ENCODE measurements at regions not wholly inside any gene's neighbourhood (a gene's known extent, or its start where the extent isn't known, plus 50 kb on each side); places are given as distances from the start of the nearest gene placed in this dataset.
"Not testable (repeated sequence)": the region's sequence is repeated elsewhere in the genome, so short reads cannot be mapped to it uniquely, and the experiment has no call there.

DNA sequence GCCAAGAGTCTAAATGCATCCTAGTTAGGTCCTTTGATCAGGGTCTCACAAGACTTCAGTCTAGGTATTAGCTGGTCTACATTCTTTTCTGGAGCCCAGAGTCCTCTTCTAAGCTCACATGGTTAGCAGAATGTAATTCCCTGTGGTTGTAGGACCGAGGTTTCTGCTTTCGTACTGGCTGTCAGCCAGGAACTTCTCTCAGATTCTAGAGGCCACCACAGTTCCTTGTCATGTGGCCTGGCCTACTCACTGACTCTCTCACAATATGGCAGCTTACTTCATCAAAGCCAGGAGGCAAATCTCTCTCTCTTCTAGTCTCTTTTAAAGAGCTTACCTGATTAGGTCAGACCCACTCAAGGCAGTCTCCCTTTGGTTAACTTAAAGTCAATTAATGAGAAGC, 82.9 kb downstream of the POU4F1 start:
- Histone ChIP-seq H3K79me1 (ENCODE audit: low read length) (no peaks in the 10 kb centered on the region), H3K4me1 (ENCODE audit: control insufficient read depth in 1 of 2, insufficient read depth in 2 of 2, low read length in 2 of 2) (peaks cover 0 to 3% of the 10 kb centered on the region in 2 experiments), H3K9ac (ENCODE audit: low read length) (no peak overlapping the region), H3K9me3 (ENCODE audit: insufficient read depth, low read depth, low read length) (peaks cover 1% of the 10 kb centered on the region), H3K18ac (ENCODE audit: low read length) (no peak overlapping the region), H3K79me2 (ENCODE audit: control insufficient read depth, insufficient read depth, low read length, poor library complexity) (no peaks in the 10 kb centered on the region), H3K27me3 (ENCODE audit: insufficient read depth, low read length) (no peaks in the 10 kb centered on the region), H2BK120ac (ENCODE audit: insufficient read depth, low read length, poor library complexity) (no peak overlapping the region), H2AK5ac (ENCODE audit: low read length) (no peak overlapping the region), H4K8ac (ENCODE audit: low read depth, low read length) (no peak overlapping the region), H3K27ac (ENCODE audit: low read depth, low read length) (no peak overlapping the region), H3K23ac (ENCODE audit: low read length) (no peak overlapping the region), H4K12ac (ENCODE audit: low read depth, low read length) (no peak overlapping the region), H2AFZ (ENCODE audit: insufficient read depth, low read length, poor library complexity) (no peak overlapping the region), H3K4me3 (ENCODE audit: low read depth, low read length) (no peak overlapping the region), H3K4ac (ENCODE audit: low read depth, low read length) (no peak overlapping the region), H2BK5ac (ENCODE audit: low read depth, low read length, poor library complexity) (no peak overlapping the region), H4K91ac (ENCODE audit: low read depth, low read length) (no peak overlapping the region), H3K4me2 (ENCODE audit: low read length) (no peak overlapping the region), H2BK12ac (ENCODE audit: low read length) (no peak overlapping the region), H3K14ac (ENCODE audit: low read length) (no peak overlapping the region), H3K36me3 (ENCODE audit: control insufficient read depth in 1 of 2, insufficient read depth in 2 of 2, low read length in 2 of 2) (no peaks in the 10 kb centered on the region)
- no CpG with 5 or more reads among the region's 2 CpGs for WGBS (ENCODE audit: extremely low coverage, insufficient coverage, insufficient read length)
- no peak for DNase-seq

DNA sequence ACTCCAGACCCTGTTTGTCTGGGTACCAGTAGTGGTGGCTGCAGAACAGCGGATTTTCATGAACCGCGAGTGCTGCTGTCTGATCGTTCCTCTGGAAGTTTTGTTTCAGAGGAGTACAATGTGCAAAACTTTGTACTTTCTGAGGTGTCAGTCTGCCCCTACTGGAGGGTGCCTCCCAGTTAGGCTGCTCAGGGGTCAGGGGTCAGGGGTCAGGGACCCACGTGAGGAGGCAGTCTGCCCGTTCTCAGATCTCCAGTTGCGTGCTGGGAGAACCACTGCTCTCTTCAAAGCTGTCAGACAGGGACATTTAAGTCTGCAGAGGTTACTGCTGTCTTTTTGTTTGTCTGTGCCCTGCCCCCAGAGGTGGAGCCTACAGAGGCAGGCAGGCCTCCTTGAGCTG, 84.9 kb downstream of the POU4F1 start:
- not testable (repeated sequence) for H4K12ac ChIP-seq (ENCODE audit: low read depth, low read length); H3K79me2 ChIP-seq (ENCODE audit: control insufficient read depth, insufficient read depth, low read length, poor library complexity); H3K4me2 ChIP-seq (ENCODE audit: low read length); H2AFZ ChIP-seq (ENCODE audit: insufficient read depth, low read length, poor library complexity); H3K9me3 ChIP-seq (ENCODE audit: insufficient read depth, low read depth, low read length); H3K36me3 ChIP-seq (ENCODE audit: control insufficient read depth in 1 of 2, insufficient read depth in 2 of 2, low read length in 2 of 2); H3K9ac ChIP-seq (ENCODE audit: low read length); H3K4ac ChIP-seq (ENCODE audit: low read depth, low read length); H2BK120ac ChIP-seq (ENCODE audit: insufficient read depth, low read length, poor library complexity); H4K91ac ChIP-seq (ENCODE audit: low read depth, low read length); H2BK12ac ChIP-seq (ENCODE audit: low read length); H3K4me1 ChIP-seq (ENCODE audit: control insufficient read depth in 1 of 2, insufficient read depth in 2 of 2, low read length in 2 of 2); H4K8ac ChIP-seq (ENCODE audit: low read depth, low read length); H3K23ac ChIP-seq (ENCODE audit: low read length); H3K27me3 ChIP-seq (ENCODE audit: insufficient read depth, low read length); H3K18ac ChIP-seq (ENCODE audit: low read length); H3K4me3 ChIP-seq (ENCODE audit: low read depth, low read length); H3K27ac ChIP-seq (ENCODE audit: low read depth, low read length); H2AK5ac ChIP-seq (ENCODE audit: low read length); H2BK5ac ChIP-seq (ENCODE audit: low read depth, low read length, poor library complexity); H3K79me1 ChIP-seq (ENCODE audit: low read length); H3K14ac ChIP-seq (ENCODE audit: low read length); DNase-seq
- WGBS (ENCODE audit: extremely low coverage, insufficient coverage, insufficient read length), result no CpG with 5 or more reads among the region's 7 CpGs

DNA sequence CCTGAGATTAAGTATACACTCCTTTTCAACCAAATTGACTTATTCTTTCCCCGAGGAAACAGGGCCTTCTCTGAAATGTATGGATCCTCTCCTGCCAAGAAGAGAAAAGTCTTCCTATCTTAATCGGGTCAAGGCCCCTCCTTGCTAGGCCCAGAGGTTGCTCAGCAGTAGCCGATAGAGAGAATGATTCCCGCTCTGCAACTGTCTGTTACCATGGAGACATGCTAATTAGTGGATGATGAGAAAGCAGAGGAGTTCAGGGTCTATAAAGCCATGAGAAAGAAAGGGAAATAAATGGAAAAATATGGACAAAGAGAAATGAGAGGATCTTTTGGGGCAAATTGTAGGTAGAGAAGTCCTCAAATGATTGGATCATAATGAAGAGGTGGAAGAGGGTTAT, 103.5 kb downstream of the POU4F1 start:
- Histone ChIP-seq H3K4me2 (ENCODE audit: low read length) (no peak overlapping the region), H4K12ac (ENCODE audit: low read depth, low read length) (no peak overlapping the region), H3K9ac (ENCODE audit: low read length) (no peak overlapping the region), H2BK120ac (ENCODE audit: insufficient read depth, low read length, poor library complexity) (no peak overlapping the region), H3K23ac (ENCODE audit: low read length) (no peak overlapping the region), H2BK5ac (ENCODE audit: low read depth, low read length, poor library complexity) (no peak overlapping the region), H4K91ac (ENCODE audit: low read depth, low read length) (no peak overlapping the region), H3K4me3 (ENCODE audit: low read depth, low read length) (no peak overlapping the region), H3K27me3 (ENCODE audit: insufficient read depth, low read length) (no peaks in the 10 kb centered on the region), H3K14ac (ENCODE audit: low read length) (no peak overlapping the region), H3K18ac (ENCODE audit: low read length) (no peak overlapping the region), H3K4ac (ENCODE audit: low read depth, low read length) (no peak overlapping the region), H4K8ac (ENCODE audit: low read depth, low read length) (no peak overlapping the region), H3K36me3 (ENCODE audit: control insufficient read depth in 1 of 2, insufficient read depth in 2 of 2, low read length in 2 of 2) (no peaks in the 10 kb centered on the region), H3K4me1 (ENCODE audit: control insufficient read depth in 1 of 2, insufficient read depth in 2 of 2, low read length in 2 of 2) (no peaks in the 10 kb centered on the region), H2BK12ac (ENCODE audit: low read length) (no peak overlapping the region), H3K79me2 (ENCODE audit: control insufficient read depth, insufficient read depth, low read length, poor library complexity) (no peaks in the 10 kb centered on the region), H3K9me3 (ENCODE audit: insufficient read depth, low read depth, low read length) (no peaks in the 10 kb centered on the region), H3K27ac (ENCODE audit: low read depth, low read length) (no peak overlapping the region), H2AFZ (ENCODE audit: insufficient read depth, low read length, poor library complexity) (no peak overlapping the region), H3K79me1 (ENCODE audit: low read length) (no peaks in the 10 kb centered on the region), H2AK5ac (ENCODE audit: low read length) (no peak overlapping the region)
- DNase-seq, result no peak
- no CpG with 5 or more reads among the region's 4 CpGs for WGBS (ENCODE audit: extremely low coverage, insufficient coverage, insufficient read length)

DNA sequence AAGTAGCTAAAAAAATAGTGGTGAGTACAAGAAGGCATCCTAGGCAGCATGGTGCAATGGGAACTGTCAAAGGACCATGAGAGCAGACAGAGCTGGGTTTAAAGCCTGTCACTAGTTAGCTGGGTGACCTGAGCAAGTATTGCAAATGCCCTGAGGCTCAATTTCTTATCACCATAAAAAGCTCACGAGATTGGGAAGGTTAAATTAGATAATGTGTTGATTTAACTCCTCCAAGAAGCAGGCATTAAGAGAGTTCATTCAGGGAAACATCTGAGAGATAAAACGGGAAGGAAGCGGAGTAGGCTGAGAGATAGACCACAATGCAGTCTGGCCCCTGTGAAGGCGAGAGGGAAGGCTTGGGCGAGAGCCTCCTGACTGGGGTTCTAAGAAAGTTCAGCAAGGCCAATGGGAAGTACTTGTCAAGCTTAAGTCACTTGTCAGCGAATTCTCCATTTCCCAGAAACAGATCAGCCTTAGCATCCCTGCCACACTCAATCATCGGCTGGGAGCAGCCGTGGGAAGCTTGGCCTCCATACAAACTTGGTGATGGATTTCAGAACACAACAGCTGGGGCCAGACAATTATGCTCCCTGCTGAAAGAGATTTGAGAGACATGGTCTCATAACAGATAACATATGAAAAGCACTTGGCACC, 105.5 kb downstream of the POU4F1 start:
- H3K79me2 ChIP-seq (ENCODE audit: control insufficient read depth, insufficient read depth, low read length, poor library complexity), result no peaks in the 10 kb centered on the region
- no peak overlapping the region for H4K8ac ChIP-seq (ENCODE audit: low read depth, low read length)
- WGBS (ENCODE audit: extremely low coverage, insufficient coverage, insufficient read length), result no CpG with 5 or more reads among the region's 8 CpGs
- no peak overlapping the region for H3K4me3 ChIP-seq (ENCODE audit: low read depth, low read length)
- H3K23ac ChIP-seq (ENCODE audit: low read length), result no peak overlapping the region
- DNase-seq, result no peak
- no peak overlapping the region for H2BK12ac ChIP-seq (ENCODE audit: low read length)
- no peak overlapping the region for H2BK5ac ChIP-seq (ENCODE audit: low read depth, low read length, poor library complexity)
- H3K4ac ChIP-seq (ENCODE audit: low read depth, low read length), result no peak overlapping the region
- H3K36me3 ChIP-seq (ENCODE audit: control insufficient read depth in 1 of 2, insufficient read depth in 2 of 2, low read length in 2 of 2), result no peaks in the 10 kb centered on the region
- no peaks in the 10 kb centered on the region for H3K79me1 ChIP-seq (ENCODE audit: low read length)
- H2AFZ ChIP-seq (ENCODE audit: insufficient read depth, low read length, poor library complexity), result no peak overlapping the region
- no peak overlapping the region for H3K14ac ChIP-seq (ENCODE audit: low read length)
- no peak overlapping the region for H2BK120ac ChIP-seq (ENCODE audit: insufficient read depth, low read length, poor library complexity)
- no peak overlapping the region for H3K18ac ChIP-seq (ENCODE audit: low read length)
- no peak overlapping the region for H2AK5ac ChIP-seq (ENCODE audit: low read length)
- no peak overlapping the region for H4K91ac ChIP-seq (ENCODE audit: low read depth, low read length)
- no peaks in the 10 kb centered on the region for H3K27me3 ChIP-seq (ENCODE audit: insufficient read depth, low read length)
- H3K4me1 ChIP-seq (ENCODE audit: control insufficient read depth in 1 of 2, insufficient read depth in 2 of 2, low read length in 2 of 2), result no peaks in the 10 kb centered on the region
- no peaks in the 10 kb centered on the region for H3K9me3 ChIP-seq (ENCODE audit: insufficient read depth, low read depth, low read length)
- H3K27ac ChIP-seq (ENCODE audit: low read depth, low read length), result no peak overlapping the region
- H3K9ac ChIP-seq (ENCODE audit: low read length), result no peak overlapping the region
- H3K4me2 ChIP-seq (ENCODE audit: low read length), result no peak overlapping the region
- H4K12ac ChIP-seq (ENCODE audit: low read depth, low read length), result no peak overlapping the region

All from trophoblast cell (in vitro differentiated cells and primary cell).